HUDEP-2 (cell line): ENCODE measurements at regions not wholly inside any gene's neighbourhood (a gene's known extent, or its start where the extent isn't known, plus 50 kb on each side); places are given as distances from the start of the nearest gene placed in this dataset.
"Not testable (repeated sequence)": the region's sequence is repeated elsewhere in the genome, so short reads cannot be mapped to it uniquely, and the experiment has no call there.

Experiments
- DNase-seq, 76 experiments: peaks; one replicate each; lab custom pipeline; 2025; ENCODE audit not compliant: unreplicated experiment in 76 of 76; lab: John Stamatoyannopoulos, UW

DNA sequence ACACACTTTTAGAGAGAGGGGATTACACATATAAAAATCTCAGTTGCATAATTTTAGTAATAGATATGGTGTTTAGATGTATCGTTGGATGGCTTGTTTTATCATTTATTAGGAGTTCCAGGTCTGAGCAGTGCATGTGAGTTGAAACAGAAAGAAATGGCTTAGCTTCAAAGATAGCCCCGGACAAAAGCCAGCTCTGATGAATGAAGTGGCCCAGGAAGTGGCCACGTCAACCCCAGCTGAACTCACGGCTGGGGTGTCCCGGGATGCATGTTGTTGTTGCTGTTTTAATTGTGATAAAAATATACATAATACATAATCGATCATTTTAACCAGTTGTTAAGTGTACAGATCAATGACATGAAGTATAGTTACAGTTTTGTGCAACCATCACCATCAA lies 1513.6 kb downstream of the BRD1 start:
- DNase-seq = no peak

GRCh38 chr22:48313175-48313830 lies 1514.4 kb downstream of the BRD1 start:
- DNase-seq = no peak

- no peak for DNase-seq
Observed at GRCh38 chr22:48310740-48311139, 1516.9 kb downstream of the BRD1 start.

DNA sequence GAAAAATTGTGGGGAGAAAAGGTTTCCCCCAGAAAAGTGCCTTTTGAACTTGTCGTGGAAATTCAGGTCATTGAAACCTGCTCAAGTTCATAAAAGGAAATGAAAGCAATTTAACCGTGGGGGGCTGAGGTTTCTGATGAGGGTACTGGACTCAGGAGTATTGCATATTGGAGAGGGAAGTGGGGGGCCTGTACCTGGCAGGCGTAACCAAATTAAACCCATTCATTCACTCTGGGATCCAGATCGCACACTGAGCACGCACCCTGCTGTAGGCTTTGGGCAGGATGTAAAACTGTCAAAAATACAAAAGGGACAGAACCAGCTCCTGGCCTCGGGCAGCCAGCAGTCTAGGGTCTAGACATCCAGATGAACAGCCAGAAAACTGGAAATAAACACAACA lies 1517.4 kb downstream of the BRD1 start:
- no peak for DNase-seq

- DNase-seq = no peak
Observed at GRCh38 chr22:48309836-48310235, 1517.8 kb downstream of the BRD1 start.

DNA sequence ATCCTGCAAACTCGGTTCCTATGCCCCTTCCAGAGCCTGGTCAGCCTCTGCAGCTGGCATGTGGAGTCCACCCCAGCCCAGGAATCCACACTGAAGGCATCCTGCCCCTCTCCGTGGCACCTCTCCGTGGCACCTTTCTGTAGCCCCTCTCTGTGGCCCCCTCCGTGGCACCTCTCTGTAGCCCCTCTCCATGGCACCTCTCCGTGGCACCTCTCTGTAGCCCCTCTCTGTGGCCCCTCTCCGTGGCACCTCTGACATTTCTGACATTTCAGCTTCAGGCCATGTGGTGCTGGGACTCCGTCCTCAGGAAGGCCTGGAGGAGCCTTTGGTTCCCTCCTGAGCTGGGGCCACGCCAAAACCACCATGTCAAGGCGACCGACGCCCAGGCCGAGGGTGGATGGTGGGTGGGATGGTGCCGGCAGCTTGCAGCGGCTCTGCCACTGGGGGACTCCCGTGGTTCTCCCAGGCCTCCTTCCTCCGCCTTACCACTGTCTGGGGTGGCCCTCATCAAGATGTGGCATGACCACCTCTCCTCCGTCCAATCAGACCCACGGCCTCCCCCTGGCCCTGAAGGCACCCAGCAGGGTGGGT lies 1518.5 kb downstream of the BRD1 start:
- no peak for DNase-seq

- DNase-seq = no peak
Observed at GRCh38 chr22:48307931-48308330, 1519.7 kb downstream of the BRD1 start.

DNA sequence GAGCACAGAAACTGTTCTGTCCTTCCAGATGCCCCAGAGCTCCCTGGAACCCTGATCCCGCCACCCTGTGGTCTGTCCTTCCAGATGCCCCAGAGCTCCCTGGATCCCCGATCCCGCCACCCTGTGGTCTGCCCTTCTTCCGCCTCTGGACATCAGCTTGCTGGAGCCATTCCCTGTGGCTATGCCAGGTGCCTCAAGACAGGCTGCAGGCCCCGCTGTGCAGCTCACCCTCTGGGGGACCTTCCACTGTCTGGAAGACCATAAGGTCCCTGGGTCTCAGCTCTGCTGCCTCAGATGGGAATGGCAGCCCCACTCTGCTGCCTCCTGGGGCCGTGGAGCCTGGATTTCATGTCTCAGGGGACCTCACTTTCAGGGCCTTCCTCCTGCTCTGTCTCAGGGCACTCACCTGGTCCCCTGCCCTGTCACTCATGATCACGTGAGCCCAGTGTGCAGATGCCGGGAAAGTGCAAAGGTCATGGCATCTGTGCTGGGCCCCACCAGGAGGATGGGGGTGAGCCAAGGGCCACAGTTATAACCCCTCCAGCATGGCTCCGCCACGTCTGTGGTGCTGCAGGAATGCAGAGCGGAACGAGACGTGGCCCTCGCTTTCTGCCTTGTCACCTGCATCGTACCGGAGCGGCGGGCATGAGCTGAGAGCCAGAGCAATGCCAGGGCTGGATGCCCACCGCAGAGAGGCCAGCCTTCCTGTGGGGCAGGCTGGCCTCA lies 1520.7 kb downstream of the BRD1 start:
- no peak for DNase-seq

DNA sequence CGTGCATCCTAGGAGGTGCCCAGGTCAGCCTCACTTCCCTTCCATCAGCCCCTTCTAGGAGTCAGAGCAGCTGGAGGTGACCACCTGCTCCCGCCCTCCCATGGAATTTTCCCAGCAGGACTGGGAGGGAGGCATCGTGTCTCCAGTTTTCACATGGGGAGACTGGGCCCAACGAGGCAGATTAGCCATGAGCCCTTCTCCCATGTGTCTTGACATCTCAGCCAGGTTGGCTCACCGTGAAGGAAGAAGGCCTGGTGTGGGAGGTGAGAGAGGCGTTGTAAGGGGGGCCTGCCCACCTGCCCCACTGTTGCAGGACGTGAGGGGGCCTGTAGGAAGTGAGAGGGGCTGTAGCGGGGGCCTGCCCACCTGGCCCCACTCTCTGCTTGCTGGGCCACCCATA lies 1521.4 kb downstream of the BRD1 start:
- no peak for DNase-seq

- DNase-seq = no peak
Observed at GRCh38 chr22:48305726-48306235, 1521.9 kb downstream of the BRD1 start.

GRCh38 chr22:48303369-48303725 lies 1524.3 kb downstream of the BRD1 start:
- DNase-seq = no peak

DNA sequence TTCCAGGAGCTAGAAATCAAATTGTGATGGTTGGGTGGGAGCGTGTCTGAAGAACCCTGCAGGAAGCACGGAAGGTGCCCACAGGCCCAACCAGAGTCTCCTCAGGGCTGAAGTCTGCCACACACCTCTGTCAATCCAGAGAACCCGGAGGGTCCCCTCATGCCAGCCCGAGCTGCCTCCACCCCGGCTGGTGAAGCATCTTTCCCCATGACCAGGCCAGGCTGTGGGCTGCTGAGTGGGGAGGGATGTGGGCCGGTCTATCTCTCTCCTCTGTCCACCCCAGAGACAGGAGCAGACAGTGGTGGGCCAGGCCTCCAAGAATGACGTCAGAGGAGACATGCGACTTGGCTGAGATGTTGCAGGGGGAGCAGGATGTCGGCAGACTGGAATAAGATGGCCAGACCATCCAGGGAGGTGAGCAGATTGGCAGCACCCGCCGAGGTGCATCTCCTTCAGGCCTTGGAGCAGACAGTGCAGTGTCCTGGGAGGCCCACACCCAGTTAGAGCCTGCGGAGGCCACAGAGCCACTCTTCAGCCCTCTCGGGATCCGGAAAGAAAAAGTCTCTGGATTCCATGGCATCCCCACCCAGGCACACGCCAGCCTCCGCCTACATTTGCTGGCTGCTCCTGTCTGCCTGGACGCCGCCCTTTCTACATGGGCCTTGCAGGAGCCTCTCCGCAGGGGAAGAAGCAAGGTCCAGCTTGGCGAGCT lies 1524.9 kb downstream of the BRD1 start:
- DNase-seq = no peak

DNA sequence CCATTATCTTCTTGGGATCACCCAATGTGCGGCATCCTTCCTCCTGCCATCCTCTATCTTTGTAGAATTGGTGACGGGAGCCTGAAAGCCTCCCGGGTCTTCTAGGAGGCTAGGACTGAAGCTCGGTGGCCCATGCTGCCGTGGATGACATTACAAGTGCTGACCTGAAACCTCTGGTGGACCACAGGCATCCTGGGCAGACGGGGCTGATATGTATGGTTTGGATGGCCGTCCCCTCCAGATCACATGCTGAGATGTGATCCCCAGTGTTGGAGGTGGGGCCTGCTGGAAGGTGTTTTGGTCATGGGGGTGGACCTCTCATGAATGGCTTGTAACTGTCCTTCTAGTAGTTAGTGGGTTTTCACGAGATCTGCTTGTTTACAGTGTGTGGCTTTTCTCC lies 1525.8 kb downstream of the BRD1 start:
- DNase-seq = no peak

DNA sequence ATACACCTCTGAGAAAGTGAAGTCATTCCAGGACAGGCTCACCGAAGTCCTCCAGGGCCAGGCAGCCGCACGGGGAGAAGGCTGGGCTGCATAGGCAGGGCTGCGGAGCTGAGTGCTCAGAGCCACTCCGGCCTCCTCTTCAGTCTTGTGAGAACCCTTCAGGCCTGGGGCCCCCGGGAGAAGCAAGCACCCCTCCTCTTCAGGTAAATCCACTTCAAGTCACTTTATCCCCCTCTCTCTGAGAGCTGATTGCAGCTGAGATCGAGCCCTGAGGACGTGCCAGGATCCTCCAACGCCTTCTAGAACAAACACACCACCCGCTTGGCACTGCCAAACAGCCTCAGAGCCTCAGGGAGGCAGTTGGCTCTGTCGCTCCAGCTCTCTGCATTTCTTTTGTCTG lies 1526.3 kb downstream of the BRD1 start:
- DNase-seq = no peak

- DNase-seq = no peak
Observed at GRCh38 chr22:48300877-48301276, 1526.8 kb downstream of the BRD1 start.

- DNase-seq = no peak
Observed at GRCh38 chr22:48299801-48300200, 1527.9 kb downstream of the BRD1 start.

- no peak for DNase-seq
Observed at GRCh38 chr22:48299124-48299523, 1528.5 kb downstream of the BRD1 start.

DNA sequence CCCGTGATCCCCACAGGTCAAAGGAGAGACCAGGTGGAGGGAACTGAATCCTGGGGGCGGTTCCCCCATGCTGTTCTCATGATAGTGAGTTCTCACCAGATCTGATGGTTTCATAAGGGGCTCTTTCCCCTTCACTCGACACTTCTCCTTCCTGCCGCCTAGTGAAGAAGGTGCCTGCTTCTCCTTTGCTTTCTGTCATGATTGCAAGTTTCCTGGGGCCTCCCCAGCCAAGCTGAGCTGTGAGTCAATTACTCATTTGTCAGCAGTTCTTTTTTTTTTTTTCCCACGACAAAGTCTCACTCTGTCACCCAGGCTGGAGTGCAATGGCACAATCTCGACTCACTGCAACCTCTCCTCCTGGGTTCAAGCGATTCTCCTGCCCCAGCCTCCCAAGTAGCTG lies 1530.4 kb downstream of the BRD1 start:
- no peak for DNase-seq

- not testable (repeated sequence) for DNase-seq
Observed at GRCh38 chr22:48289954-48290353, 1527.5 kb downstream of the TBC1D22A start.

- DNase-seq = no peak
Observed at GRCh38 chr22:48288376-48288940, 1526.0 kb downstream of the TBC1D22A start.

GRCh38 chr22:48287031-48287430 lies 1524.6 kb downstream of the TBC1D22A start:
- no peak for DNase-seq
